Activated T-cell treated with anti-CD3 and anti-CD28 coated beads for 4 hours (primary cell): ENCODE measurements at regions not wholly inside any gene's neighbourhood (a gene's known extent, or its start where the extent isn't known, plus 50 kb on each side); places are given as distances from the start of the nearest gene placed in this dataset.

Experiments
- DNase-seq: peaks from one replicate; pipeline ENCODE4 v3.0.0-alpha.2; 2020

GRCh38 chr10:10873289-10873688 lies 144.4 kb upstream of the CELF2 start:
- DNase-seq = no peak

DNA sequence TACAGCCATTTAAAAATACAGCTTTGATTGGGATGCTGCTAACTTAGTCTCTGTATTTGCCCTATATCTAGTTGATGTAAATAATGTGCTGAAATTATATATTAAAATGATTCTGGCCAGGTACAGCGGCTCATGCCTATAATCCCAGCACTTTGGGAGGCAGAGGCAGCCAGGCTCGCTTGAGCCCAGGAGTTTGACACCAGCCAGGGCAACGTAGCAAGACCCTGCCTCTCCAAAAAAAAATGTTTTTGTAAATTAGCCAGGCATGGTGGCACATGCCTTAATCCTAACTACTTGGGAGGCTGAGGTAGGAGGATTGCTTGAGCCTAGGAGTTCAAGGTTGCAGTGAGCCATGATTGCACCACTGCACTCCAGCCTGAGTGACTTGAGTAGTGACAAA lies 143.8 kb upstream of the CELF2 start:
- no peak for DNase-seq

DNA sequence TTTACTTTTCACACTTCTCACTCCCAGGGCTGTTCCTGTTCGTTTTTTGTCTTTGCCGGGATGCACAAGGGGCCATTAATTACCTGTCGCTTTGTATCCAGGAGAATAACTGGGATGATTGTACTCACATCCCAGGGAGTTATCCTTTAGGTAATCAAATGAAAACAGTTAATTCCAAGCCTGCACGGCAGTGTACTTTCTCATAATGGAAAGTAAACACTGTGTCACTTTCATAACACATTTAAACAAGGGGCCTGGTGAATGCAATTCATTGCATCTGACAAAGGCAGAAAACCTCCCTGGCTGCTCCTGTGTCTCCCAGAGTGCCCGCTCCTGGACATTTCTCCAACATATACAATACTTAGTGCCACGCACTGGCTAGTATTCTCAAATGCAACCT lies 138.7 kb upstream of the CELF2 start:
- no peak for DNase-seq

DNA sequence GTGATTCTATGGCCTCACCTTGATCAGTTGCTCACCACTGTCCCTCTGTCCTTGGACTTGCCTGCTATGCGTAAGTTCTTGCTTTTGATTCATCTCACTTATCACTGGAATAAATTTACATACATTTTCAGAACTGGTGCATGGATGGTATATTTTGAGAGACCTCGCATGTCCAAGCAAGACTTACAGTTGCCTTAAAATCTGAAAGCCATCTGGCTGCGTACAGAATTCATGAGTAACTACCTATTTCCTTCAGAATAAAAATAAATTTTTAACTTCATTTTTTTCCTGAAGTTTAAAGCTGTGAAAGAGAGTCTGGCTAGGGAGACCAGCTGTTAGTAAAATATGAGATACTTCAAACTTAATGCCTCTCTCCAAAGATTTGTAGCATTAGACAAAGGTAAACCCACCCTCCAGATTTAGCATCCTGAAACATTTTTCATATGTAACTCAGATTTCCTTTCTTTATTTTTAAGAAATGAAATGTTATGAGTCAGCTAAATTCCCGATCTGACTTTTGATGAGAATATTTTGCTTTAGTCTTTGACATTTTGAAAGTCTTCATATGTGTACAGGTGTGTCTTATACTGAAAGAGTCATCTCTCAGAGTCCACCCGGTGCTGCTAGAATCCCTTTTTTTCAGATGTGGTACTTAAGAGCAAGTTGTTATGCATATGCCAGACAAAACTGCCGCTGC lies 136.4 kb upstream of the CELF2 start:
- no peak for DNase-seq

DNA sequence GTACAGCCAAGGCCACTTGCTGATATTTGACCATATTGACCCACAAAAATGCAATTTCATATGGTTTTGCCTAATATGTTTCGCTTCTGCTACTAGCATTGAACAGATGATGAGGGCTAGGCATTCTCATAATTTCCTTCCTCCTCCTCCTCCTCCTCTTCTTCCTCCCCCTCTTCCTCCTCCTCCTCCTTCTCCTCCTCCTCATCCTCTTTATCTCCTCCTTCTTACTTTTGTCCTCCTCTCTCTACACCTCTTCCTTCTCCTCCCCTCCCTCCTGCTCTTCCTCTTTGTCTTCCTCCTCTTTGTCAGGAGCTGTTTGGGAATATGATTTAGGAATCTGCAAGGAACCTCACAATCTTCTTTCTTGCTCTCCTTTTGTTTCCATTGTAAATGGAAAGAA lies 133.9 kb upstream of the CELF2 start:
- DNase-seq = no peak

DNA sequence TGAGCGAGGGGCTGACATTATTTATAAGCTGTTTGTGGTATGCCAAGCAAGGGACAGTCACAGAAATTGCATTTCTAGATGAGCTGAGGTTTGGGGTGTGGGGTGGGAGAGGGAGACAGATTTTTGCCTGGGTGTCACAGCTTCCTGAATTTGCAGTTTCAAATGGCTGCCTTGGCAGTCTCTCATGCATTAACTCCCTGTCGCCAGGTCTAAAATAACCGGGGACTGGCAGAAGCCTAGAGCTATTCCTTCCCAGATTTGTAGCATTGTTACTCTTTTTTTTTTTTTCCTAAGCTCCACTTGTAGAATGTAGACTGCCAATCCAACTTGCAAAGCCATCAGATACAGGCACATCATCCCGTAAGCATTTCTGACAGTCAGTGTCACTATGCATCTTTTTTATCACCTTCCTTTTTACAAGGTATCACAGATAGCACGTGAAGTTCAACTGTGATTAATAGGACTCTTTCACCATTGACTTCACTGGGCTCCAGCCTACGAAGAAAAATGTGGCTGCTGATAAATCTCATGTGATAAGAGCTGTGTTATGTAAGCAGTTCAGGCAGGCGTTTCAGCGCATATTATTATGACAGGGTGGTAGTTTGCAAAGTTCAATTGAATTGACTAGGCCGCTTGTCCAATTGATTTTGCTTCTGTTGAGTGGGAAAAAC lies 130.7 kb upstream of the CELF2 start:
- no peak for DNase-seq

DNA sequence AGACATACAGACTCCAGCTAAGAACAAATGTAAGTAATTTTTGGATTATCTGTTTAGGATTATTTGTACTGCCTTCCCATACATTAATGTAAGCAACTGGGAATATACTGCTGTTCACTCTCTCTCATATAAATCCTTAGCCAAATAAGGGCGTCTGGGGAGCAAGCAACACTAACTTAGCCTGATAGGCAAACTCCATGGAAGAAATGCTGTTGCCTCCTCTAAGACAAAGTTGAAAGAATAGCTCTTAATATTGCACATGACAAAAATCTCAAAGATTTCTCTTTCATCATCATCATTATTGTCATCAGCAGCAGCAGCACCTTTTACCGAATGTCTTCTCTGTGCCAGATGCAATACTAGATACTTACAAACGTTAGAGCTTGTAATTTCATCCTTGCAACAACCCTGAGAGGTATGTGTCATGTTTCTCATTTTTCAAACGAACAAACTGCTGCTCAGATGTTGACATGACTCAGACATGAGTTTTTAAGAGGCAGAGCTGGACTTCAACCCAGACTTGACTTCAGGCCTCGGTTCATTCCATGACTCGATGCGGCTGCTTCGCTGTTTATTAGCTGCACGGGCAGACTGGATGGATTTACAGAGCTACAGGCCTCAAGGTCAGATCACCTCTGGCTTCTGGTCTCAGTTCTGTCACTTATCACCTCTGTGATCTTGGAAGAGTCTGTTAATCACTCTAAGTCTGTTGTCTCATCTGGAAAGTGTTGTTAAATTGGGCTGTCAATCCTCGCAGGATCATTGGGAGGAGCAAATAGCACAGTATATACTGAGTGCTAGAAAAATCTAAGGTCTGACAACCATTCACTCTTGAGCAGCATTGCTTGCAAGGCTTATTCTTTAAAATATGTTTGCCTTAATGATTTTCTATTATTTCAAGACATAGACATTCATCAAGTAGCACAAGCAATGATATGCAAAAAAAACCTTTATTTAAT lies 126.3 kb upstream of the CELF2 start:
- no peak for DNase-seq

DNA sequence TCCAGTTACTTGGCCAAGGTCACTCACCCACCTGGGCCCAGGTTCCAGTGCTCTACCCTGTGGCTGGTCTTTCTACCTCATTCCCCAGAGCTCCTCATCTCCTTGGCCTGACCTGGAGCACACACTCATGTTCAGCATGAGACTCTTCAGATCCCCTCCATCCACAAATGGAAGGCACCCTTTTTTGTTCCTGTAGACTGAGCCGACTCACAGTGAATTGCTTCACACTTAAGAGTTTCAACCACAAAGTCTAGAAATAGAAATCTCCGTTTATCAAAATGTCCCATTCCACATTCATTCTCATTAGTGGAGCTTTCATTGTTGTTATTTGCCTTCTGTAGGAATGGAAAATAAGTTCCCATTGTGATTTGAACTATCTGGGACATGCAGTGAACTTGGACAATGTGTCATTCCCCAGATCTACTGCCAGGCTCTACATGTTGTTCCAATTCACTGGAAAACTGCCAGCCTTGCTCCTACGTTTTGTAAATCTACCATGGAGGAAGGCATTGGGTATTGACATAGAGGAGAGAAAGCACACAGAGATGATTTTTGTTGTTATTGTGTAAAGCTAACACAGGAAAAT lies 125.3 kb upstream of the CELF2 start:
- DNase-seq = no peak

DNA sequence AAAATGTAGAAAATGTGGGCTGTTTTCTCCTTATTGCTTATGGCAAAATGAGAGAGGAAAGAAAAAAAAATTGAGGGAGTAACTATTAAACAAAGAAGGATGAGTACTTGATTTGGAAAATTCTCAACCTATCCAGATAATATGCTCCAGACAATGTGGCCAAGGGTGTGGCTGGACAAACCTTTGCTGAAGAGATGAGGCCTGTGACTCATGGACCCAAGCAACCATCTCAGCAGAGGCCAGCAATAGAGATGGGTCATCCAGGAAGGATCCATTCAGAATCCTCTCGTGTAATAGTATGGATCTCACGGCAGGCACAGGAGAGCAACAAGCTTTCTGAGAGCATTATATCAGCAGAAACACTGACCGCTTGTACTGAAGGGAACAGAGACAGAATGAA lies 120.3 kb upstream of the CELF2 start:
- no peak for DNase-seq

- DNase-seq = no peak
Measured at GRCh38 chr10:10901906-10902305, 115.8 kb upstream of the CELF2 start.

GRCh38 chr10:10902951-10903350 lies 114.7 kb upstream of the CELF2 start:
- no peak for DNase-seq

- no peak for DNase-seq
Measured at GRCh38 chr10:10903620-10904019, 114.1 kb upstream of the CELF2 start.

GRCh38 chr10:10910634-10911033 lies 107.0 kb upstream of the CELF2 start:
- no peak for DNase-seq

- DNase-seq = no peak
Measured at GRCh38 chr10:10911035-10911434, 106.6 kb upstream of the CELF2 start.

DNA sequence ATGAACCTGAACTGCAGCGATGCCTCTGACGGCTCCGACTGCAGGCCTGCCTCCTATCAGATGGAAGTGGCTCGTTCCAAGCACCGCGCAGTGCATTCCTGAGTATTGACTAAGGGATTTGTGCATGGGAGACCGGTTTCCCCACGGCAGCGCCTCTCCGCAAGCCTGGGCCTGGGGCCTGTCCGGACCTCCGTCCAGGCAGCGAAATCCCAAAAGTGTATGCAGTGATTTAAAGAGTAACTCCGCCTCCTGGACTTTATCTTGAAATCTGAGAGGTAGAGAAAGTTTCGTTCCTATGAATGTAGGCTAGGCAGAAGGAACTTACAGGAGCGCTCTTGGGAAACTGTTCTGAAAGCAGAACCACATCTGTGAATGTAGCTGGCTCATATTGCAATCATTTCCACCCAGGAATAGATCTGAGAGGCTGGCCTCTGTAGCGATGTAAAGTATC lies 106.2 kb upstream of the CELF2 start:
- no peak for DNase-seq

DNA sequence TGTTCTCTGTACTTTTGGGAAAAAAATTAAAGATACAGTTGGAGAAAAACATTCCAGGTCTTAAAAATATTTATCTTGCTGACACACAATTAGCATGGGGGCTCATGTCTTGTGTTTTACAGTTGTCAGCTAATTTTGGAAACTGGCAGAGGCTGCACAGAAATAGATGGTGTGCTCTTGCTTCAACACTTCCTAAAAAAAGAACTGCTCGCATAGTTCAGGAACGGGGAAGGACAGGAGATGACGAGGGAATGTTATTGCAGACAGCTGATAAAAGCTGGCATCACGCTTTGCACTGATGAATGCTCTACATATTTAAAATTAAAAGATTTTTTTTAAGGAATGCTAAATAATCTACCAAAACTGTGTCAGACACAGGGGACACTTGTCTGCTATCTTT lies 103.5 kb upstream of the CELF2 start:
- DNase-seq = no peak

DNA sequence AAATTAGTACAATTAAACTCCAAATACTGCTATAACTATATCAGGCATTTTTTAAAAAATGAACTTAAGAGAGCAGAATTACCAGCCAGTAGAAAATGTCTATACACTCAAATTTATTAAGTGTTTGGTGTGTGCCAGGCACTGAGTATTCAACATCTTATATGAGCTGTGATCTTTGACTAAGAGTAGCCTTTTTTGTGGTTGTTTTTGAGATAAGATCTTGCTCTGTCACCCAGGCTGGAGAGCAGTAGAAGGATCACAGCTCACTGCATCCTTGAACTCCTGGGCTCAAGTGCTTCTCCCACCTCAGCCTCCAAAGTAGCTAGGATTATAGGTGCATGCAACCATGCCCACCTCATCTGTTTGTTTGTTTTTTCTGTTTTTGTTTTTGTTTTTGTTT lies 102.5 kb upstream of the CELF2 start:
- DNase-seq = no peak

DNA sequence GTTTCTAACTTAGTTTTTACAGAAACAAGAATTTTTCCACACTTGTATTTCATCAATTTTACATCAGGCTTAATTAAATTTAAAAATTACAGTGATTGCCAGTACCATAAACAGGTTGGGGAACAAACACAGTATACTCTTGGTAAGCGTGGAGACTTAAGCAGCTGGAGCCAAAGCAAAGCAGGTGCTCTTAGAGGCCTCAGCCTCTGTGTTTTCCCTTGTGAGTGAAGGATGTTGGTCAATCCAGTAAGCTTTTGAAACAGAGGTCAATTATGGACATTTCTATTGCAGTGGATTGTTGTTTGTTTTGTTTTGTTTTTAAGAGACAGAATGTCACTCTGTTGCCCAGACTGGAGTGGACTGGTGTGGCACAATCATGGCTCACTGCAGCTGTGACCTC lies 100.6 kb upstream of the CELF2 start:
- DNase-seq = no peak

- DNase-seq = no peak
Measured at GRCh38 chr10:10919976-10920375, 97.7 kb upstream of the CELF2 start.

DNA sequence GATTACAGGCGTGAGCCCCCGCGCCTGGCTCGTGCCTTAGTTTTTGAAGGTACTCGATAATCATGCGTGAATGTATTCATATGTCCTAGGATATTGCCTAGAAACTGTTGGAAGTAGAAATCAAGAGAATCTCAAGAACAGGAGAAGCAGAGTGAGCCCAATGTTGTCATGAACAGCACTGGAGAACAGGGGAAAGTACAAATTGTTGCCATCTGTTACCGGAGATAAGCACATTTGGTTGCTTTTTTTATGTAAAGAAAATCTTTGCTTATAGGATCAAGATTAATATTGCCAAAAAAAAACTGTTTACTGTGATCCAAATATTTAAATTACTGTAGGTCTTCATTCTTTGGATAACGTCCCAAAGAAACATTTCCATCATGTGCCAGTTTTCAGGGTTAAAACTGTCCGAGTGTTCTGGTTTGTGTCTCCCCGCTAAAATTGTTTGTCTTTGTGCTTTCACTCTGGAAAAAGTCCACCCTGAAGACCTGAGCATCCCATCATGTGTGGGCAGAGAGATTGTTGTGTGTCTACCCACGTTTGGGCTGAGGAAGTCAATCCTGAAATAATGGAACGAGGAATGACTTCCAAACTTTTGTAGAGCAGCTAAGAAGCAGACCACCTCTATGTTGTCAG lies 95.7 kb upstream of the CELF2 start:
- DNase-seq = no peak

- no peak for DNase-seq
Measured at GRCh38 chr10:10923029-10923651, 94.5 kb upstream of the CELF2 start.

DNA sequence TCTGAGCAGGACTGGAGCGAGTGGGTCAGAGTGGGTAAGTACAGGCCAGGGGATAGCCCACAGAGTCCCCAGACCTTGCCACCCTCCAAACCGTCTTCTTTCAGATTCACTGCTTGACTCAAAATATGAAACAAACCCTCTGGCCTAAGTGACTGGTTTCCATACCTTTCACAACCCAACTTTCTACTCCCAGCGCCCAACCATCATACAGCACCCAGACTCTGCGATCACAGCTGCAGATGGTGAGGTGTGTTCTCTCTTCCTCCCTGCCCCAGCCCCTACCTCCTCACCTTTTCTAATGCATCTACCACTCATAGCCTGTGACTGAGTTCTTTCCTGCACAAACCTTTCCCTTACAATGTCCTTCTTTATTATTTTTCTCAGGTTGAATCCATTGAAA lies 92.0 kb upstream of the CELF2 start:
- DNase-seq = no peak
